HG02763 (cell line): ENCODE measurements at regions not wholly inside any gene's neighbourhood (a gene's known extent, or its start where the extent isn't known, plus 50 kb on each side); places are given as distances from the start of the nearest gene placed in this dataset.

Experiments
- ATAC-seq: cut with Tn5 transposase; IDR thresholded peaks from one replicate; pipeline ENCODE4 v1.9.1; 2021; ENCODE audit warnings: mild to moderate bottlenecking, moderate library complexity; ENCODE audit not compliant: unreplicated experiment

GRCh38 chr9:75609401-75609800 is 281.1 kb upstream of the PCSK5 start:
- ATAC-seq = no peak

GRCh38 chr9:75610246-75610645 is 280.2 kb upstream of the PCSK5 start:
- no peak for ATAC-seq

- ATAC-seq = no peak
These were observed 278.3 kb upstream of the PCSK5 start for GRCh38 chr9:75612205-75612604.

- no peak for ATAC-seq
These were observed 277.7 kb upstream of the PCSK5 start for GRCh38 chr9:75612754-75613153.

GRCh38 chr9:75615284-75615683 is 275.2 kb upstream of the PCSK5 start:
- ATAC-seq = no peak

GRCh38 chr9:75616052-75616451 is 274.4 kb upstream of the PCSK5 start:
- no peak for ATAC-seq

GRCh38 chr9:75616841-75617566 is 273.5 kb upstream of the PCSK5 start:
- no peak for ATAC-seq

GRCh38 chr9:75623462-75623861 is 267.0 kb upstream of the PCSK5 start:
- ATAC-seq = no peak

- ATAC-seq = no peak
These were observed 265.5 kb upstream of the PCSK5 start for GRCh38 chr9:75624998-75625397.

GRCh38 chr9:75626860-75627259 is 263.6 kb upstream of the PCSK5 start:
- ATAC-seq = no peak

- ATAC-seq = no peak
These were observed 261.5 kb upstream of the PCSK5 start for GRCh38 chr9:75628952-75629351.

GRCh38 chr9:75633451-75634057 is 256.9 kb upstream of the PCSK5 start:
- no peak for ATAC-seq

- no peak for ATAC-seq
These were observed 253.9 kb upstream of the PCSK5 start for GRCh38 chr9:75636427-75637045.

- ATAC-seq = no peak
These were observed 250.4 kb upstream of the PCSK5 start for GRCh38 chr9:75639971-75640610.

GRCh38 chr9:75642522-75642921 is 248.0 kb upstream of the PCSK5 start:
- no peak for ATAC-seq

- ATAC-seq = no peak
These were observed 245.8 kb upstream of the PCSK5 start for GRCh38 chr9:75644649-75645048.

- ATAC-seq = no peak
These were observed 242.4 kb upstream of the PCSK5 start for GRCh38 chr9:75648034-75648433.

- no peak for ATAC-seq
These were observed 241.4 kb upstream of the PCSK5 start for GRCh38 chr9:75649060-75649459.

GRCh38 chr9:75651709-75652108 is 238.8 kb upstream of the PCSK5 start:
- no peak for ATAC-seq

GRCh38 chr9:75653335-75653734 is 237.1 kb upstream of the PCSK5 start:
- no peak for ATAC-seq

- ATAC-seq = no peak
These were observed 236.7 kb upstream of the PCSK5 start for GRCh38 chr9:75653750-75654149.

- no peak for ATAC-seq
These were observed 233.5 kb upstream of the PCSK5 start for GRCh38 chr9:75657015-75657414.
